CD4-positive, CD25-positive, alpha-beta regulatory T cell (primary cell): ENCODE measurements at regions not wholly inside any gene's neighbourhood (a gene's known extent, or its start where the extent isn't known, plus 50 kb on each side); places are given as distances from the start of the nearest gene placed in this dataset.
A peak's percentile ranks its signal among the peaks of the same experiment; 100 is the strongest.

Experiments
- ATAC-seq, 2 donors: fragments of 150-1000 bp; cut with Tn5 transposase; one replicate each; pipeline ENCODE4 v1.10.0; 2021; ENCODE audit warnings: low read depth in 2 of 2, moderate number of reproducible peaks in 2 of 2, moderate library complexity in 1 of 2
- DNase-seq, 3 donors: peaks; one replicate each; pipeline versions ENCODE4 v3.0.0 to v3.0.0-alpha.2; 2012 to 2022; ENCODE audit warnings: mixed read lengths in 1 of 3
- H3K27ac ChIP-seq: one replicate; pipeline ENCODE4 v1.7.0; 2013; ENCODE audit warnings: mild to moderate bottlenecking, low read length; ENCODE audit not compliant: insufficient read depth, poor library complexity, severe bottlenecking
- H3K27me3 ChIP-seq: one replicate; pipeline ENCODE4 v1.7.0; 2013; ENCODE audit warnings: low read length; ENCODE audit not compliant: control insufficient read depth, insufficient read depth
- H3K36me3 ChIP-seq: one replicate; pipeline ENCODE4 v1.7.0; 2013; ENCODE audit warnings: mild to moderate bottlenecking, low read length, moderate library complexity; ENCODE audit not compliant: control insufficient read depth, insufficient read depth
- H3K4me1 ChIP-seq: 2 replicates; pipeline ENCODE4 v1.7.0; 2013; ENCODE audit warnings: mild to moderate bottlenecking, low read length; ENCODE audit not compliant: insufficient read depth, control insufficient read depth, poor library complexity, severe bottlenecking
- H3K4me3 ChIP-seq: one replicate; pipeline ENCODE4 v1.7.0; 2013; ENCODE audit warnings: low read depth, mild to moderate bottlenecking, low read length, moderate library complexity
- H3K9me3 ChIP-seq, 2 experiments: 1 replicate in 1 of 2; 2 replicates in 1 of 2; pipeline ENCODE4 v1.7.0; 2013; ENCODE audit warnings: low read length in 2 of 2, mild to moderate bottlenecking in 1 of 2, moderate library complexity in 1 of 2; ENCODE audit not compliant: control insufficient read depth in 2 of 2
- H3K27ac Mint-ChIP-seq, 3 donors: one replicate each; pipeline ENCODE4 v1.8.0; 2020 to 2022; ENCODE audit warnings: mild to moderate bottlenecking in 3 of 3, mixed read lengths in 3 of 3, moderate library complexity in 2 of 3
- H3K27me3 Mint-ChIP-seq: one replicate; pipeline ENCODE4 v1.8.0; 2022; ENCODE audit warnings: mild to moderate bottlenecking, mixed read lengths
- H3K36me3 Mint-ChIP-seq: one replicate; pipeline ENCODE4 v1.8.0; 2020; ENCODE audit warnings: mixed read lengths
- H3K4me1 Mint-ChIP-seq, 4 donors: one replicate each; pipeline ENCODE4 v1.8.0; 2020 to 2022; ENCODE audit warnings: mixed read lengths in 4 of 4, mild to moderate bottlenecking in 1 of 4
- H3K4me3 Mint-ChIP-seq, 4 donors: one replicate each; pipeline ENCODE4 v1.8.0; 2020 to 2022; ENCODE audit warnings: mild to moderate bottlenecking in 4 of 4, mixed read lengths in 4 of 4, moderate library complexity in 3 of 4
- H3K9me3 Mint-ChIP-seq, 7 donors: one replicate each; pipeline ENCODE4 v1.8.0; 2020 to 2022; ENCODE audit warnings: mixed read lengths in 7 of 7, mild to moderate bottlenecking in 3 of 7, moderate library complexity in 2 of 7

GRCh38 chr3:124043023-124043422, 51.1 kb upstream of the ROPN1 start:
- no peaks in the 10 kb centered on the region for H3K36me3 Mint-ChIP-seq
- H3K27me3 Mint-ChIP-seq, result peaks cover 18% of the 10 kb centered on the region
- H3K4me3 ChIP-seq, result no peak overlapping the region
- no peaks in the 10 kb centered on the region for H3K4me1 Mint-ChIP-seq
- H3K4me3 Mint-ChIP-seq, result no peak overlapping the region
- H3K9me3 Mint-ChIP-seq, result no peaks in the 10 kb centered on the region
- no peak for ATAC-seq
- H3K27ac Mint-ChIP-seq, result no peak overlapping the region
- DNase-seq, result no peak
- H3K27me3 ChIP-seq, result peaks cover 8% of the 10 kb centered on the region
- no peak overlapping the region for H3K27ac ChIP-seq
- H3K4me1 ChIP-seq, result no peaks in the 10 kb centered on the region
- H3K9me3 ChIP-seq, result no peaks in the 10 kb centered on the region
- H3K36me3 ChIP-seq, result no peaks in the 10 kb centered on the region

DNA sequence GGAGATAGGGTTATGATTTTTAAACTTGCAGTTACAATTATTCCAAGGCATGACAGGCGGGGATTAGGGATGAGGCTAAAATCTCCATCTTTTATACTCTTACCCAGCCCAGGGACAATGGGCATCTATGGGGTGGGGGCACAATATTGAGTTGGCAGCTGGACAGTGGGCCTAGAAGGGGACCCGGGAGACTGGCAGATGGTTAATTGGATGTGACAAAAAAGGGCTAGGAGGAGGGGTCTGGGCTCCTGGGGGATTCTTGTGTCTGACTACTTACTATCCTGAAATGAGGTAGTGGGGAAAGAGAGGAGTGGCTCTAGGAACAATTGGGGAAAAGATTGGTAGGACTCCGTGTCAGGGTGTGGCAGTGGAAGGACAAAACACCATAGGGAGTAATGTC, 53.0 kb upstream of the ROPN1 start:
- DNase-seq, result no peak
- H3K27ac Mint-ChIP-seq, result no peak overlapping the region
- H3K4me3 Mint-ChIP-seq, result no peak overlapping the region
- H3K36me3 Mint-ChIP-seq, result no peaks in the 10 kb centered on the region
- Histone ChIP-seq H3K27ac (no peak overlapping the region), H3K36me3 (no peaks in the 10 kb centered on the region), H3K4me3 (no peak overlapping the region), H3K27me3 (no peaks in the 10 kb centered on the region), H3K9me3 (no peaks in the 10 kb centered on the region), H3K4me1 (no peaks in the 10 kb centered on the region)
- ATAC-seq, result peak in 1 of 2 donors; percentile 16
- no peaks in the 10 kb centered on the region for H3K9me3 Mint-ChIP-seq
- H3K27me3 Mint-ChIP-seq, result peaks cover 18% of the 10 kb centered on the region
- H3K4me1 Mint-ChIP-seq, result no peaks in the 10 kb centered on the region

DNA sequence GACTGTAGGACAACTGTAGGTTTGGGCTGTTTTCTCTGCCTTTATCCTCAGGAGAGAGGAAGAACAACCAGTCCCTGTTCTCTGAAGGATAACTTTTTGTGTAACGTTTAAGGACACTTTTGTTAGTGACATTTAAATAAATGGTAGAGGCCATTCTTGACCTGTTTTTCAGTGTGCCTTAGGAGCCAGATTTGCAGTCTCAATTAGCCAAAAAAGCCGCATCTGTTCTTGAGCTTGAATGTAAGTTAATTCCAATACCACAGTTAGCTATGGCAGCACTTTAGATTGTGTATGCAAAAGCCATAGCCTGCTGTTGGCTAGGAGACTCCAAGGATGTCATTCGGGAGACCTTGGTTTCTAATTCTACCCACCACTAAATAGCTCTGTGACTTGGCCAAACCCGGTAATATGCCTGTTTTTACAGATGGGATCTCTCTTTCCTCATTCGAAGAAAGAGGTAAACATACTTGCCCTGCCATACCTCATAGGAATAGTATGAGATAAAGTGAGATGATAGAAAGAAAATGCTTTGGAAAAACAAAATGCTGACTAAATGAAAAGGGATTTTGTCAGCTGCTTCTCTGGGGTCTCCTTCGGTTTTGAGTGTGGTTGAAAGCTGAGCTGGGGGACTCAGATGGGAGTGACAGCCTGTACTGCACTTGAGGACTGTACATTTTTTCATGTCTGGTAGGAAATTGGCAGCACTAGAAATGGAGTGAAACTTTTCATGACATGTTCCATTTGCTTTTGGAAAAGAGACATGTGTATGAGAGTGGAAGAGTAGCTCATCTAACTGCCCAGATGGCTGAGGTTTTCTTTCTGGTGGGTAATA, 57.3 kb upstream of the ROPN1 start:
- H3K4me3 ChIP-seq, result no peak overlapping the region
- no peaks in the 10 kb centered on the region for H3K4me1 Mint-ChIP-seq
- no peaks in the 10 kb centered on the region for H3K36me3 Mint-ChIP-seq
- no peaks in the 10 kb centered on the region for H3K4me1 ChIP-seq
- H3K27me3 ChIP-seq, result peaks cover 3% of the 10 kb centered on the region
- H3K9me3 Mint-ChIP-seq, result peaks cover 0 to 2% (median 0%) of the 10 kb centered on the region in 7 donors
- no peak for DNase-seq
- no peak overlapping the region for H3K27ac ChIP-seq
- H3K27me3 Mint-ChIP-seq, result peaks cover 18% of the 10 kb centered on the region
- no peaks in the 10 kb centered on the region for H3K36me3 ChIP-seq
- H3K9me3 ChIP-seq, result no peaks in the 10 kb centered on the region
- H3K4me3 Mint-ChIP-seq, result no peak overlapping the region
- no peak for ATAC-seq
- no peak overlapping the region for H3K27ac Mint-ChIP-seq

- ATAC-seq, result no peak
- Histone ChIP-seq H3K36me3 (no peaks in the 10 kb centered on the region), H3K27me3 (peaks cover 3% of the 10 kb centered on the region), H3K4me1 (no peaks in the 10 kb centered on the region), H3K9me3 (no peaks in the 10 kb centered on the region), H3K27ac (no peak overlapping the region), H3K4me3 (no peak overlapping the region)
- Mint-ChIP-seq H3K27me3 (no peaks in the 10 kb centered on the region), H3K27ac (no peak overlapping the region), H3K36me3 (no peaks in the 10 kb centered on the region), H3K4me3 (no peak overlapping the region), H3K9me3 (peaks cover 0 to 2% (median 0%) of the 10 kb centered on the region in 7 donors), H3K4me1 (no peaks in the 10 kb centered on the region)
- no peak for DNase-seq
These were observed 59.7 kb upstream of the ROPN1 start for GRCh38 chr3:124051636-124052035.

- Mint-ChIP-seq H3K9me3 (peaks cover 0 to 2% (median 0%) of the 10 kb centered on the region in 7 donors), H3K36me3 (no peaks in the 10 kb centered on the region), H3K27ac (no peak overlapping the region), H3K4me1 (no peaks in the 10 kb centered on the region), H3K27me3 (peaks cover 14% of the 10 kb centered on the region), H3K4me3 (no peak overlapping the region)
- no peak for DNase-seq
- H3K27me3 ChIP-seq, result peaks cover 3% of the 10 kb centered on the region
- H3K4me1 ChIP-seq, result no peaks in the 10 kb centered on the region
- H3K9me3 ChIP-seq, result no peaks in the 10 kb centered on the region
- no peak for ATAC-seq
- no peaks in the 10 kb centered on the region for H3K36me3 ChIP-seq
- H3K27ac ChIP-seq, result no peak overlapping the region
- H3K4me3 ChIP-seq, result no peak overlapping the region
These were observed 61.9 kb upstream of the ROPN1 start for GRCh38 chr3:124053871-124054270.

- Histone ChIP-seq H3K27ac (no peak overlapping the region), H3K36me3 (no peaks in the 10 kb centered on the region), H3K4me1 (no peaks in the 10 kb centered on the region), H3K27me3 (peaks cover 12% of the 10 kb centered on the region), H3K9me3 (no peaks in the 10 kb centered on the region), H3K4me3 (no peak overlapping the region)
- peaks cover 0 to 2% (median 0%) of the 10 kb centered on the region in 7 donors for H3K9me3 Mint-ChIP-seq
- DNase-seq, result no peak
- peaks cover 20% of the 10 kb centered on the region for H3K27me3 Mint-ChIP-seq
- H3K4me3 Mint-ChIP-seq, result no peak overlapping the region
- no peak overlapping the region for H3K27ac Mint-ChIP-seq
- H3K36me3 Mint-ChIP-seq, result no peaks in the 10 kb centered on the region
- ATAC-seq, result no peak
- no peaks in the 10 kb centered on the region for H3K4me1 Mint-ChIP-seq
These were observed 64.9 kb upstream of the ROPN1 start for GRCh38 chr3:124056846-124057245.

DNA sequence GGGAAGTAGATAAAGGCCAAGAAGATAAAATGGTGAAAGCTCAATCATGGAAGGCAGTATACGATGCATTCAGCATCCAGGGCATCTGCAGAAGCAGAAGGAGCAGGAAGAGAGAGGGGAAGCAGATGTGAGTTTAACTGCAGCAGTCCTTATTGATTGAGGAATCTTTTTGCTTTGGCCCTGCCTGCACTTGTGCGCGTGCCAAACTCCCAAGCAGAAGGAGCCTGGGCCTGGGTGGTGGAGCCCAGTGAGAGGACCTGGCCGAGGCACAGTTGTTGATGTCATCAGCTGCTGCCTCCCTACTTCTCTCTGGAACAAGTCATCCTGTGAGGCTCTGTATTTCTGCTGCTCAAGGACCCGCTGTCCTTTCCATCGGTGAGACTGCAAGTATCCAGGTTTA, 65.5 kb upstream of the ROPN1 start:
- Histone ChIP-seq H3K4me3 (no peak overlapping the region), H3K4me1 (no peaks in the 10 kb centered on the region), H3K27ac (no peak overlapping the region), H3K36me3 (no peaks in the 10 kb centered on the region), H3K9me3 (no peaks in the 10 kb centered on the region), H3K27me3 (peaks cover 9% of the 10 kb centered on the region)
- peak overlapping the region in 1 of 3 donors; percentile 38 for H3K27ac Mint-ChIP-seq
- no peaks in the 10 kb centered on the region for H3K4me1 Mint-ChIP-seq
- peaks cover 20% of the 10 kb centered on the region for H3K27me3 Mint-ChIP-seq
- DNase-seq (no peak), ATAC-seq (no peak)
- no peaks in the 10 kb centered on the region for H3K36me3 Mint-ChIP-seq
- H3K9me3 Mint-ChIP-seq, result peaks cover 0 to 2% (median 0%) of the 10 kb centered on the region in 7 donors
- no peak overlapping the region for H3K4me3 Mint-ChIP-seq

- DNase-seq, result no peak
- Histone ChIP-seq H3K27me3 (peaks cover 8% of the 10 kb centered on the region), H3K36me3 (no peaks in the 10 kb centered on the region), H3K4me3 (no peak overlapping the region), H3K27ac (no peak overlapping the region), H3K9me3 (no peaks in the 10 kb centered on the region), H3K4me1 (no peaks in the 10 kb centered on the region)
- Mint-ChIP-seq H3K27ac (no peak overlapping the region), H3K27me3 (peaks cover 24% of the 10 kb centered on the region), H3K9me3 (peaks cover 0 to 1% (median 0%) of the 10 kb centered on the region in 7 donors), H3K4me3 (no peak overlapping the region), H3K36me3 (no peaks in the 10 kb centered on the region), H3K4me1 (no peaks in the 10 kb centered on the region)
- no peak for ATAC-seq
These were observed 67.7 kb upstream of the ROPN1 start for GRCh38 chr3:124059580-124059979.
